ENCODE measurements at regions not wholly inside any gene's neighbourhood (a gene's known extent, or its start where the extent isn't known, plus 50 kb on each side); places are given as distances from the start of the nearest gene placed in this dataset.

- no peaks in the 10 kb centered on the region for H3K9me3 ChIP-seq (replicated peaks; ENCODE audit: control insufficient read depth, insufficient read depth, low read depth, low read length)
- no peaks in the 10 kb centered on the region for H3K79me2 ChIP-seq (ENCODE audit: control insufficient read depth, insufficient read depth, low read length)
- POLR2A ChIA-PET, result interaction anchor here (1.5 kb wide), 1 partner anchor 11 kb away, joined by 3 read pairs; no protein-coding TSS in a partner anchor
- no peaks in the 10 kb centered on the region; the same call in 1 of the 2 replicates for H4K20me1 ChIP-seq (replicated peaks; ENCODE audit: control insufficient read depth, insufficient read depth, low read length)
- ATAC-seq, result no peak
- CTCF ChIA-PET (ENCODE audit: low intra/inter-chr PET ratio), result no interaction called here
- no peak overlapping the region for H3K9ac ChIP-seq (ENCODE audit: insufficient read depth in 1 of 2, low read depth in 2 of 2, low read length in 2 of 2)
- H3K36me3 ChIP-seq (ENCODE audit: control insufficient read depth, insufficient read depth, low read length), result no peaks in the 10 kb centered on the region
- no peak overlapping the region for H3K4me2 ChIP-seq (ENCODE audit: insufficient read depth, low read length)
- no peak overlapping the region for H3K27ac ChIP-seq (ENCODE audit: extremely low read depth, low read depth, low read length)
- H2AFZ ChIP-seq (ENCODE audit: low read depth, low read length), result no peak overlapping the region
- no peak for FAIRE-seq
- H3K4me3 ChIP-seq, result no peak overlapping the region
- whole genome bisulfite sequencing (ENCODE audit: insufficient coverage, low coverage, missing lambda C conversion rate), result 0% methylated on average over 1 of the region's 5 CpGs
- no TSS peak for BruUV-seq (replicated peaks)
- in situ Hi-C loops (cut with MboI) (no loop called here), intact Hi-C loops (cut with micrococcal nuclease) (no loop called here)
- no peak for DNase-seq (ENCODE audit: extremely low read depth in 1 of 4, low spot score in 3 of 4)
- no peaks in the 10 kb centered on the region; a peak in 1 of 5 replicates for H3K4me1 ChIP-seq (replicated peaks in 1 of 2; ENCODE audit: control insufficient read depth in 2 of 2, insufficient read depth in 2 of 2, low read length in 2 of 2)
- H3K27me3 ChIP-seq (ENCODE audit: control insufficient read depth in 2 of 2, insufficient read depth in 2 of 2, low read length in 2 of 2), result peaks cover 5 to 22% of the 10 kb centered on the region in 2 experiments; a peak in 4 of 5 replicates
- no peaks in the 10 kb centered on the region for H3K9me1 ChIP-seq (ENCODE audit: control insufficient read depth, insufficient read depth, low read length)
- TF ChIP-seq, protein P1, sequence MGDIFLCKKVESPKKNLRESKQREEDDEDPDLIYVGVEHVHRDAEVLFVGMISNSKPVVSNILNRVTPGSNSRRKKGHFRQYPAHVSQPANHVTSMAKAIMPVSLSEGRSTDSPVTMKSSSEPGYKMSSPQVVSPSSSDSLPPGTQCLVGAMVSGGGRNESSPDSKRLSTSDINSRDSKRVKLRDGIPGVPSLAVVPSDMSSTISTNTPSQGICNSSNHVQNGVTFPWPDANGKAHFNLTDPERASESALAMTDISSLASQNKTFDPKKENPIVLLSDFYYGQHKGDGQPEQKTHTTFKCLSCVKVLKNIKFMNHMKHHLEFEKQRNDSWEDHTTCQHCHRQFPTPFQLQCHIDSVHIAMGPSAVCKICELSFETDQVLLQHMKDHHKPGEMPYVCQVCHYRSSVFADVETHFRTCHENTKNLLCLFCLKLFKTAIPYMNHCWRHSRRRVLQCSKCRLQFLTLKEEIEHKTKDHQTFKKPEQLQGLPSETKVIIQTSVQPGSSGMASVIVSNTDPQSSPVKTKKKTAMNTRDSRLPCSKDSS (IDR thresholded peaks at IDR 0.05; ENCODE audit: low read depth, partially characterized antibody), result no peak
- no peak for TF ChIP-seq ESRRA (IDR thresholded peaks at IDR 0.05; ENCODE audit: borderline replicate concordance, low read depth)
- TF ChIP-seq ARHGAP35 (IDR thresholded peaks at IDR 0.05; ENCODE audit: partially characterized antibody), result no peak
- no peak for TF ChIP-seq FOXO4 (CRISPR knock-in tag; IDR thresholded peaks at IDR 0.05)
- TF ChIP-seq BCOR (IDR thresholded peaks at IDR 0.05), result no peak
- no peak for TF ChIP-seq CSDE1 (IDR thresholded peaks at IDR 0.05)
- no peak for TF ChIP-seq ZNF717 (CRISPR knock-in tag; IDR thresholded peaks at IDR 0.05)
- no peak for TF ChIP-seq ZNF395 (CRISPR knock-in tag; IDR thresholded peaks at IDR 0.05)
- TF ChIP-seq NFE2 (IDR thresholded peaks at IDR 0.05; ENCODE audit: low read depth), result no peak
- TF ChIP-seq, protein P2, sequence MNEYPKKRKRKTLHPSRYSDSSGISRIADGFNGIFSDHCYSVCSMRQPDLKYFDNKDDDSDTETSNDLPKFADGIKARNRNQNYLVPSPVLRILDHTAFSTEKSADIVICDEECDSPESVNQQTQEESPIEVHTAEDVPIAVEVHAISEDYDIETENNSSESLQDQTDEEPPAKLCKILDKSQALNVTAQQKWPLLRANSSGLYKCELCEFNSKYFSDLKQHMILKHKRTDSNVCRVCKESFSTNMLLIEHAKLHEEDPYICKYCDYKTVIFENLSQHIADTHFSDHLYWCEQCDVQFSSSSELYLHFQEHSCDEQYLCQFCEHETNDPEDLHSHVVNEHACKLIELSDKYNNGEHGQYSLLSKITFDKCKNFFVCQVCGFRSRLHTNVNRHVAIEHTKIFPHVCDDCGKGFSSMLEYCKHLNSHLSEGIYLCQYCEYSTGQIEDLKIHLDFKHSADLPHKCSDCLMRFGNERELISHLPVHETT (CRISPR knock-in tag; conservative IDR thresholded peaks at IDR 0.05 in 1 of 2, IDR thresholded peaks at IDR 0.05 in 1 of 2), result no peak
- TF ChIP-seq FIP1L1 (IDR thresholded peaks at IDR 0.05; ENCODE audit: low read depth, low read length, poor library complexity, severe bottlenecking), result no peak
- no peak for TF ChIP-seq ZNF184 (CRISPR knock-in tag; IDR thresholded peaks at IDR 0.05)
- no peak for TF ChIP-seq ZBTB1 (CRISPR knock-in tag; IDR thresholded peaks at IDR 0.05; ENCODE audit: borderline replicate concordance, low read depth)
- TF ChIP-seq SMAD1 (IDR thresholded peaks at IDR 0.05; ENCODE audit: low read depth, low read length, partially characterized antibody), result no peak
- TF ChIP-seq, protein P3, sequence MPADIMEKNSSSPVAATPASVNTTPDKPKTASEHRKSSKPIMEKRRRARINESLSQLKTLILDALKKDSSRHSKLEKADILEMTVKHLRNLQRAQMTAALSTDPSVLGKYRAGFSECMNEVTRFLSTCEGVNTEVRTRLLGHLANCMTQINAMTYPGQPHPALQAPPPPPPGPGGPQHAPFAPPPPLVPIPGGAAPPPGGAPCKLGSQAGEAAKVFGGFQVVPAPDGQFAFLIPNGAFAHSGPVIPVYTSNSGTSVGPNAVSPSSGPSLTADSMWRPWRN (IDR thresholded peaks at IDR 0.05; ENCODE audit: low read depth), result no peak
Measured at GRCh38 chr10:28400681-28401080, 97.8 kb upstream of the MPP7 start.
